DOHH2 (cell line): ENCODE measurements at regions not wholly inside any gene's neighbourhood (a gene's known extent, or its start where the extent isn't known, plus 50 kb on each side); places are given as distances from the start of the nearest gene placed in this dataset.

Source experiments
- EZH2phosphoT487 ChIP-seq: fragments of 200-600 bp; sonication (generic); IDR thresholded peaks from 2 replicates; pipeline ENCODE4 v1.6.1; 2017; ENCODE audit warnings: borderline replicate concordance, mild to moderate bottlenecking, antibody characterized with exemption, low read length, moderate library complexity, mixed read lengths
- TF ChIP-seq, protein P1 (sequence below): fragments of 200-600 bp; sonication (generic); IDR thresholded peaks from one replicate; pipeline ENCODE4 v1.5.1; 2014; ENCODE audit warnings: antibody characterized with exemption, mild to moderate bottlenecking, low read depth, low read length; ENCODE audit not compliant: poor library complexity, severe bottlenecking

DNA sequence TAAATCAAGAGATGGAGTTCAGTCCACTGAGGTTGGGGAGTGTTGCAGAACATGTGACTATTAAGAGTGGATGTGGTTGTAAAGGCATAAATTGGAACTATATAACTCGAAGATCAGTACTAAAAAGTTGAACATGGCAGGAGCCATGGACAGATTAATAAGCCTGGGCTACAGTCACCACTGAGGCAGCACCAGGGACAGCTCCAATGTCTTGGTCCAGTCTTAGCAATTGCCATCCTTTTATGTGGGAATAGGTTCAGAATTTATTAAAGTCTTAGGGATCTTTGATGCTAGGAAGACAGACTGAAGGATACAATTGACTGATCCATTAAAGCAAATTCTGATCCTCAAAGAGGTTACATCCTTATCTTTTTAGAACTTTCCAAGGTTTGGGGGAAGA is 156.6 kb downstream of the ADRA2A start:
- TF ChIP-seq, protein P1, sequence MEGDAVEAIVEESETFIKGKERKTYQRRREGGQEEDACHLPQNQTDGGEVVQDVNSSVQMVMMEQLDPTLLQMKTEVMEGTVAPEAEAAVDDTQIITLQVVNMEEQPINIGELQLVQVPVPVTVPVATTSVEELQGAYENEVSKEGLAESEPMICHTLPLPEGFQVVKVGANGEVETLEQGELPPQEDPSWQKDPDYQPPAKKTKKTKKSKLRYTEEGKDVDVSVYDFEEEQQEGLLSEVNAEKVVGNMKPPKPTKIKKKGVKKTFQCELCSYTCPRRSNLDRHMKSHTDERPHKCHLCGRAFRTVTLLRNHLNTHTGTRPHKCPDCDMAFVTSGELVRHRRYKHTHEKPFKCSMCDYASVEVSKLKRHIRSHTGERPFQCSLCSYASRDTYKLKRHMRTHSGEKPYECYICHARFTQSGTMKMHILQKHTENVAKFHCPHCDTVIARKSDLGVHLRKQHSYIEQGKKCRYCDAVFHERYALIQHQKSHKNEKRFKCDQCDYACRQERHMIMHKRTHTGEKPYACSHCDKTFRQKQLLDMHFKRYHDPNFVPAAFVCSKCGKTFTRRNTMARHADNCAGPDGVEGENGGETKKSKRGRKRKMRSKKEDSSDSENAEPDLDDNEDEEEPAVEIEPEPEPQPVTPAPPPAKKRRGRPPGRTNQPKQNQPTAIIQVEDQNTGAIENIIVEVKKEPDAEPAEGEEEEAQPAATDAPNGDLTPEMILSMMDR: no peak
- no peak for TF ChIP-seq EZH2phosphoT487
